OCI-M1 (cell line): ENCODE measurements at regions not wholly inside any gene's neighbourhood (a gene's known extent, or its start where the extent isn't known, plus 50 kb on each side); places are given as distances from the start of the nearest gene placed in this dataset.
A peak's percentile ranks its signal among the peaks of the same experiment; 100 is the strongest.

Experiments
- DNase-seq: peaks from one replicate; lab custom pipeline; 2025; lab: John Stamatoyannopoulos, UW

GRCh38 chr7:37504801-37505200 is 56.1 kb upstream of the ELMO1 start:
- DNase-seq, result no peak

- no peak for DNase-seq
Measured at GRCh38 chr7:37505750-37506353, 57.2 kb upstream of the ELMO1 start.

DNA sequence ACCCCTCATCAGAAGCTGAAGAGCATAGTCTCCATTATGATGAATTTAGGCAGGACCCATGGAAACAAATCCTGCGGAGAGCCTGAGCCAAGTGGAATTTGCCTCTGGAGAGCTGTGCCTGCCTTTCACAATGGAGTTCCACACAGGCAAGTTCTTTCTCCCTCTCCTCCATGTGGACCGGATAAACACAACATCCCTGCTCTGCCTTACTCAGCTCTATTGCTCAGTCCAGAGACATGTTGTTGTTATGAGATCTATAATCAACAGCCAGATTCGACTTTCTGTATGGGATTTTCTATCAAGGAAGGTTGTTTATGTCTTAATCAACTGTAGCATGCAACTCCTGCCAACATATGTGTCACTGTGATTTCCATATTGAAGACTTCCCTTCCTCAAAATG is 59.5 kb upstream of the ELMO1 start:
- no peak for DNase-seq

DNA sequence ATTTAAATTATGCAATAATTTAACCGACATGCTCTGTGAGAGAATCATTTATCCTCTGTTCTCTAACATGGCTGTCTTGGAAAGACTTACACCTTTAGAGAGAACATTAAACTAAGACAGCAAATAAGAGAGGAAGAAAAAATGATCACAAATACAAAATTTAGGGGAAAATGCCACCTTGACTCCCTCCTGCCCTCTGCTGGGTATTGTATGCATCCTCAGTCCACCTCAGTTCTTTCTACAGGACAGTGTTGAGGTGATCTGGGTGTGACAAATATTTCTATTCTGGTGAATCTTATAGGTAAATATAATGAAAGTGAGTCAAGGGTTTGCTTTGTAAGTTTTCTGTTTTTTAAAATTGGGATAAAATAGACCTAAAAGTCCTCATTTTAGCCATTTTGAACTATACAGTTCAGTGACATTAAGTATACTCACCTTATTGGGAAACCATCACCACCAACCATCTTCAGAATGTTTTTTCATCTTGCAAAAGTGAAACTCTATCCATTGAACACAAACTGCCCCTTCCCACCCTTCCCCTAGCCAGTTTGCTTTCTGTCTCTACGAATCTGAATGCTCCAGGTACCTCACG is 61.5 kb upstream of the ELMO1 start:
- peak; percentile 50 for DNase-seq

DNA sequence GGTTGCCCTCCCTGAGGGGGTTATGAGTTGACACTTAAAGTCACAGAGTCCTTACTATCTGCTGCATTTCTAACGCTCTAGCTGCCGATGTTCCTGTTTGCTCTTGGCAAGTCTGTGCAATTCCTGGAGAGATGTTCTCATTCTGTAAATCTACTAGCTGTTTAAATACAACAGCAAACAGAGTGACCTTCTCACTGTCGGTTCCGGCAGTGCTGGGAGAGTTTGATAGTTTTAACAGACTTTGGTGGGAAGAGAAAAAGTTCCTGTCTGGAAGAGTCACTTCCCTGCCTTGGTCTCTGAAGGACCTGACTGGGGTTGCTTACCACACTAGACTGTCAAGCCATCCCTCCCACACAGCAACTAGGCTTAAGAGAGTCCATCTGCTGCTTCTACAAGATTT is 63.3 kb upstream of the ELMO1 start:
- DNase-seq, result no peak

DNA sequence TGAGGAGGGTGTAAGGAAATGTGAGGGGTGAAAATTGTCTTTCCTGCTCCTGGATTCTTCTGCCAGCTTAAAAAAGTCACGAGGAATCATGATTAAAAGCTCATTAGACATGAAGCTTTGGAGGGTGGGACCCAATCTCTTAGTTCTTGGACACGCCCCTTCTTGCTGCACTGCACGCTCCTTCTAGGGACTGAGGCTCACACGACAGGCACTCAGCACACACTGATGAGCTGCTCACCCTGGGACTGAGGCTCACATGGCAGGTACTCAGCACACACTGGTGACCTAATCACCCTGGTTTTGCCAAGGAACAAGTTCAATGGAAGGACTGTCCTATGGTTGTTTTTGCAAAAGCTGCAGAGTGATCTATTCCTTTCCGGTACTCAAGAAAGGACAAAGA is 65.8 kb upstream of the ELMO1 start:
- no peak for DNase-seq

DNA sequence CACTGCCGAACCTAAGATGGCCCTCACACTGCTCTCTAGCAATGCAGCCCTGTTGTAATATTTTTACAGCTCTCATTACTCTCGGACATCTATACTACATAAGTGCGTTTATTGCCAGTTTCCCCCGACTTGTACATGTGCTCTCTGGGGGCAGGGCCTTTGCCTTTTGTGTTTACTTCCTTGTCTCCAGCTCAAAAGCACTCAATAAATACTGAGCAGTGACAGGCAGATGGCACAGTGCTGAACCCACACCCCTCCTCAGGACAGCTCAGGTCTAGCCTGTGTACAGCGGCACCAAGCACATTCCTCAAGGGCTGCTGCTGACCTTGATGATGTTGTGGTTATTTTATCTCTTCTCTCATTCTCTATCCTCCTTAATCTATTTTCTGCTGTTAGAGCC is 68.0 kb upstream of the ELMO1 start:
- no peak for DNase-seq

GRCh38 chr7:37518266-37518665 is 69.6 kb upstream of the ELMO1 start:
- DNase-seq, result no peak

DNA sequence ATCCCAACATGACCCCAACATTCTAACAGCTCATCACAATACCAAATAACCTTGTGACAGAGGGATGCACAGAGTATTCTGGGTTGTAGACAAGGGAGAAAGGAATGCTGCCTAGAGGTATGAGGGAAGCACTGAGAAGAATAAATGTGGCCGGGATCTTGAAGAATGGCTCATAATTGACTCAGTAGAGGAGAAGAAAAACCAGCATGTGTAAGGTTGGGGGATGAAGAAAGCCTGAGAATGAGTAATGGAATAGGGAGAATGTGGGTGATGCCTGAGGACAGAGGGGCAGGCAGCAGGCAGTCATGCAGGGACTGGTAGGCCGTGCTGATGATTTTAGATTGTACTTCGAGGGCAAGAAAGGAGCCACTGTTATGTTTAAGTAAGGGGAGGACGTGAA is 75.4 kb upstream of the ELMO1 start:
- no peak for DNase-seq

DNA sequence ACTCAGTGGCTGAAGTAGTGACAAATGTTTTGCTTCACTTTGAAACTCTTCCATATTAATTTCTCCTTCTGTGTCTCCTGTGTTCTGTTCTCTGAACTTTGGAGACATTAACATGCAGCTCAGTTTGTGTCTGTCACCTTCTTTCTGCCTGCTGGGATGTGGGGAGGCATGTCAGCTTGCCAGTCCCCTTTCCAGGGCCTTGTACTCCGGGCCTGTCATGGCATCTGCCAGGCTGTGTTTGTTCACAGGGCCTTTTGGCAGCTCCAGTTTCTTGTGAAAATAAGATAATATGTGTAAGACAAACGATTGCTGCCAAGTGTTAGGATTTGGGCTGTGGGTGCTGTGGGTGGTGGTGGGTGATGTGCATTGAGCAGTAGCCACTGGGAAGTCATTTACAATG is 76.1 kb upstream of the ELMO1 start:
- no peak for DNase-seq

GRCh38 chr7:37526623-37527022 is 78.0 kb upstream of the ELMO1 start:
- DNase-seq, result no peak

- no peak for DNase-seq
Measured at GRCh38 chr7:37527109-37527508, 78.4 kb upstream of the ELMO1 start.

GRCh38 chr7:37531225-37531624 is 82.6 kb upstream of the ELMO1 start:
- DNase-seq, result no peak

GRCh38 chr7:37532636-37533035 is 84.0 kb upstream of the ELMO1 start:
- DNase-seq, result no peak

GRCh38 chr7:37534893-37535610 is 86.4 kb upstream of the ELMO1 start:
- DNase-seq, result no peak

DNA sequence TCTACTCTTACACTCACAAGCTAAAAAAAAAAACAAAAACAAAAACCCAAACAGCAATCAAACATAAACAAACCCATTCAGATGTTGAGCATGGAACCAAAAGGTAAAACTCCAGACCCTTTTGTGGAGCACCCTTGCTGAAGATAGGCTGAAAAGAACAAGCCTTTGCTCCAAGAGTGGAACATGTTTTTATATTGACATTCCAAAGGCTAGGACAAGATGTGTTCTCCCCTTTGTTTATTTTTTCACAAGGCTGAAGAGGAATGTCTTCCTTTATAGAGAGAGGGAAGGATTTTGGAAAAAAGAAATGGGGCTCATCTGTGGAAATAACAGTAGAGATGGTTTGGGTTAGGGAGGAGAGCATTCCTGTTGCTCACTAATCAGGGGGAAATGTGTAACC is 87.2 kb upstream of the ELMO1 start:
- DNase-seq, result no peak

- DNase-seq, result no peak
Measured at GRCh38 chr7:37536706-37537105, 88.0 kb upstream of the ELMO1 start.

DNA sequence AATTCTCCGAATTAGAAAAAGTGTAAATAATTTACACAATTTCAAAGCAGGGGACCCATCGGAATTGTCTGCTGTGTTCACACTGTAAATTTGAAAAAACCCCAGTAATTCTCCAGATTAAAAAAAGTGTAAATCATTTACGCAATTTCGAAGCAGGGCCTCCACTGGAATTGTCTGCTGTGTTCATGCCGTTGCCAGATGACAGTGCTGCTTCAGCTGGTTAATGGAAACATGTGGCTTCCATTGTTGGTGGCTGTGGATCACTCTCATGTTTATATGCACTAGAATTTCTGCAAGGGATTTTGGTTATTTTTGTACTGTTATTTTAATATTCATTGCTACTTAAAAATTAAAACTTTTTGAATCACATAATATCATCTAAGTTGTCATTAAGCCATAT is 88.8 kb upstream of the ELMO1 start:
- DNase-seq, result no peak

- DNase-seq, result no peak
Measured at GRCh38 chr7:37538945-37539344, 90.3 kb upstream of the ELMO1 start.

GRCh38 chr7:37540917-37541316 is 92.3 kb upstream of the ELMO1 start:
- DNase-seq, result no peak

GRCh38 chr7:37541810-37542443 is 93.3 kb upstream of the ELMO1 start:
- DNase-seq, result no peak

DNA sequence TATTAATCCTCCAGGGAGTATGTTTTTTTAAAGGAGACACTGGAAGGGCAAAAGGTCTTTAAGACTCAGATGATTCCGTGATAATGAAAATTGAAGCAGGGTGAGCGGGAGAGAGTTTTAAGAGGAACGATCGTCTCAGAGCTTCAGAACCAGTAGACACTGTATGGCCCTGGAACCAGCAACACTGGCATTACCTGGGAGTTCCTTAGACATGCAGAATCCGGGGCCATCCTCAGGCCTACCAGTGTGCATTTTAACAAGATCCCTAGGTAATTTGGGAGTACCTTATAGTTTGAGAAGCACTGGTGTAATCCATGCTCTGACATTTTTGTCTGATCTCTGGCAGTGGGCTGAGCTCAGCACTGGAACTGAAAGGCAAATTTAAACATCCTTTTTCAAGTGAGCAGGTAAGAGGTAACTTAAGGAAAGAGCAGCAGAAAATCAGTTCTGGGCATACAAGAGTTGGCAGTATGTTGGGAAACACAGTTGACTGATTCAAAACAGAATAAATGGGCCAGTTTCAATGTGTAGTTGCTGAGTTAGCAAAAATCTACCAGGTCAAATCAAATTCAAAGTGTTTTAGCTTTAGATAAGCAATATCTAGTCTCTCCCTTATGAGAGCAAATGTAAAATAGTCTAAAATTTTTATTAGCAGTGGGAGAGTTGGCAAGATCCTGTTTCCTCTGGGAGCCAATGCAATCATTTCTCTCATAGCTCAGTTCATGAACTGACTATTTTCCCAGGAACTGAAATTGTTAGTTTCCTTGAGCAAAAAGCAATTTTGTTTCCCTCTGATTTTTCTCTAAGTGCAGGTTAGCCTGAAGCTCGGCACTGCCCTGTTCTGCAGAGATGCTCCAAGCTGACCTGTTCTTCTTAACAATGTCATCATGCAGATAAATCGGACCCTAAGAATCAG is 97.2 kb upstream of the ELMO1 start:
- no peak for DNase-seq
